ENCODE measurements at regions not wholly inside any gene's neighbourhood (a gene's known extent, or its start where the extent isn't known, plus 50 kb on each side); places are given as distances from the start of the nearest gene placed in this dataset.
"Not testable (repeated sequence)": the region's sequence is repeated elsewhere in the genome, so short reads cannot be mapped to it uniquely, and the experiment has no call there.

DNA sequence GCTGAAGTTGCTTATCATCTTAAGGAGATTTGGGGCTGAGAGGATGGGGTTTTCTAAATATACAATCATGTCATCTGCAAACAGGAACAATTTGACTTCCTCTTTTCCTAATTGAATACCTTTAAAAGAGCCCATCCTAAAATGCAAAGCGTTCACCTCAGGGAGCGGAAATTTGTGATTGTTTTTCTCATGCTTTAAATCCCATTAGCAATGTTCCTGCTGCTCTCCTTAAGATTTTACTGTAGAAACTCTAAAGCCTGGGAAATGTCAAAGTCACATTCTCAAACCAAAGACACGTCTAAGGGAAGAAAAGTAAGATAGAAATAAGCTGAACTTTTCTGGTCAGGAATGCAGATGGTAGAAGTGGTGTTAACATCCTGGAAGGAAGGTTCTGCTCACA lies 285.8 kb upstream of the MAP2 start:
- no peak for TF ChIP-seq POLR2A (IDR thresholded peaks at IDR 0.05)
- TF ChIP-seq, protein P1, sequence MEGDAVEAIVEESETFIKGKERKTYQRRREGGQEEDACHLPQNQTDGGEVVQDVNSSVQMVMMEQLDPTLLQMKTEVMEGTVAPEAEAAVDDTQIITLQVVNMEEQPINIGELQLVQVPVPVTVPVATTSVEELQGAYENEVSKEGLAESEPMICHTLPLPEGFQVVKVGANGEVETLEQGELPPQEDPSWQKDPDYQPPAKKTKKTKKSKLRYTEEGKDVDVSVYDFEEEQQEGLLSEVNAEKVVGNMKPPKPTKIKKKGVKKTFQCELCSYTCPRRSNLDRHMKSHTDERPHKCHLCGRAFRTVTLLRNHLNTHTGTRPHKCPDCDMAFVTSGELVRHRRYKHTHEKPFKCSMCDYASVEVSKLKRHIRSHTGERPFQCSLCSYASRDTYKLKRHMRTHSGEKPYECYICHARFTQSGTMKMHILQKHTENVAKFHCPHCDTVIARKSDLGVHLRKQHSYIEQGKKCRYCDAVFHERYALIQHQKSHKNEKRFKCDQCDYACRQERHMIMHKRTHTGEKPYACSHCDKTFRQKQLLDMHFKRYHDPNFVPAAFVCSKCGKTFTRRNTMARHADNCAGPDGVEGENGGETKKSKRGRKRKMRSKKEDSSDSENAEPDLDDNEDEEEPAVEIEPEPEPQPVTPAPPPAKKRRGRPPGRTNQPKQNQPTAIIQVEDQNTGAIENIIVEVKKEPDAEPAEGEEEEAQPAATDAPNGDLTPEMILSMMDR (IDR thresholded peaks at IDR 0.05): no peak
- Histone ChIP-seq H3K27ac (no peak overlapping the region), H3K4me1 (no peaks in the 10 kb centered on the region), H3K36me3 (no peaks in the 10 kb centered on the region), H3K27me3 (no peaks in the 10 kb centered on the region), H3K4me3 (replicated peaks in 1 of 3) (no peak overlapping the region), H3K9me3 (no peaks in the 10 kb centered on the region)
- intact Hi-C loops (cut with DNase I): no loop called here
- whole genome bisulfite sequencing, 2 donors: 48 to 52% methylated on average over 3 of the region's 3 CpGs
- no peak for DNase-seq

DNA sequence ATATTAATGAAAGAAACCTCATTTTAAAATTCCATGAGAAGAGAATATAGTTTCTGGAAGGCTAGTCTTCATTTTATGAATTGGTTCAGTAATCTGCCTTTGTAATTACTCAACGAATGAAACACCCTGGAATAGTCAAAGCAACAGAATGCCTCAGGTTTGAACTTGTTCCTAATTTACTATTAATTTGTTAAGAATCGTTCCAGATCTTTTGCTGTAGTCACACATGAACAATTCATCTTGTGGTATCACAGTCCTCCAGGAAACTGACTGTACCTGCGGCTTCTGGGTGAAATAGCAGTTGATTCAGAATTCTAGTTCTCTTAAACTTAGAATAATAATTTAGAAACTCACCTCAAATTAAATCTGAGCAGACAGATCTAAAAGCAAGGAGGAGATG lies 282.7 kb upstream of the MAP2 start:
- Histone ChIP-seq H3K4me1 (no peaks in the 10 kb centered on the region), H3K4me3 (replicated peaks in 1 of 3) (no peak overlapping the region), H3K36me3 (no peaks in the 10 kb centered on the region), H3K27me3 (no peaks in the 10 kb centered on the region), H3K9me3 (no peaks in the 10 kb centered on the region), H3K27ac (no peak overlapping the region)
- TF ChIP-seq POLR2A (IDR thresholded peaks at IDR 0.05): no peak
- TF ChIP-seq, protein P1 (IDR thresholded peaks at IDR 0.05): no peak
- intact Hi-C loops (cut with DNase I): no loop called here
- DNase-seq: no peak
- 58 to 71% methylated on average over 3 of the region's 3 CpGs for WGBS, 2 donors

DNA sequence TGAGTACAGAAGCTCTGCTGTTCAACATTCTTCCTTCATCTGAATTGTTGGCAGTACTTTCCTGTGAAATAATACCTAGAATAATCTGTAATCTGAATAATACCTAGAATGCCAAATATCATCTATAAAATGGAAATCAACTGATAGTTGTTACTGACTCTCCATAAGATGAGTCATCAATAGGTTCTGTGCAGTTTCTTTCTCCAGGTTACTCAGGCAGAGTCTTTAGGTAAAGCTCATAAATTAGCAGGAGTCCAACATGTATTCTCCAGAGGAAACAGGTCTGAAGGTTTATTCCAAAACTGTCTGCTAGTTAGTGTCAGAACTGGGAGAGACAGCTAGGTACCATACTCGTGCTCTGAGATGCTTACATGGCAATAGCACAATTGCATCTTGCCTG lies 282.0 kb upstream of the MAP2 start:
- 83 to 92% methylated on average over 1 of the region's 1 CpG for WGBS, 2 donors
- no peak for TF ChIP-seq POLR2A (IDR thresholded peaks at IDR 0.05)
- TF ChIP-seq, protein P1 (IDR thresholded peaks at IDR 0.05): no peak
- Histone ChIP-seq H3K27ac (no peak overlapping the region), H3K27me3 (no peaks in the 10 kb centered on the region), H3K9me3 (no peaks in the 10 kb centered on the region), H3K4me1 (no peaks in the 10 kb centered on the region), H3K4me3 (replicated peaks in 1 of 3) (no peak overlapping the region), H3K36me3 (no peaks in the 10 kb centered on the region)
- no peak for DNase-seq
- intact Hi-C loops (cut with DNase I): no loop called here

DNA sequence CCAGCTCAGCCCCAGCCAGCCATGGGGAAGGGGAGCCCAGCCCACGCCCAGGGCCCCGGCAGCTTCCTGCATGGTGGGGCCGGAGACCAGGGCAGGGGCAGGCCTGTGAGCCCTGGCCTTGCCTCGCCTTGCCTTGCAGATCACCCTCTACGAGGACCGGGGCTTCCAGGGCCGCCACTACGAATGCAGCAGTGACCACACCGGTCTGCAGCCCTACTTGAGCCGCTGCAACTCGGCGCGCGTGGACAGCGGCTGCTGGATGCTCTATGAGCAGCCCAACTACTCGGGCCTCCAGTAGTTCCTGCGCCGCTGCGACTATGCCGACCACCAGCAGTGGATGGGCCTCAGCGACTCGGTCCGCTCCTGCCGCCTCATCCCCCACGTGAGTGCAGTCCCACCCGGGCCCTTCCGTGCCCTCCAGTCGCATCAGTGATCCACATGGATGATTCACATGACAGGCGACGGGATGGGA lies 278.6 kb upstream of the MAP2 start:
- 92 to 96% methylated on average over 17 to 22 of the region's 30 CpGs for WGBS, 2 donors
- H3K4me1 ChIP-seq; DNase-seq; intact Hi-C loops (cut with DNase I); H3K4me3 ChIP-seq (replicated peaks in 1 of 3); H3K9me3 ChIP-seq; H3K36me3 ChIP-seq; H3K27me3 ChIP-seq; H3K27ac ChIP-seq: not testable (repeated sequence)

DNA sequence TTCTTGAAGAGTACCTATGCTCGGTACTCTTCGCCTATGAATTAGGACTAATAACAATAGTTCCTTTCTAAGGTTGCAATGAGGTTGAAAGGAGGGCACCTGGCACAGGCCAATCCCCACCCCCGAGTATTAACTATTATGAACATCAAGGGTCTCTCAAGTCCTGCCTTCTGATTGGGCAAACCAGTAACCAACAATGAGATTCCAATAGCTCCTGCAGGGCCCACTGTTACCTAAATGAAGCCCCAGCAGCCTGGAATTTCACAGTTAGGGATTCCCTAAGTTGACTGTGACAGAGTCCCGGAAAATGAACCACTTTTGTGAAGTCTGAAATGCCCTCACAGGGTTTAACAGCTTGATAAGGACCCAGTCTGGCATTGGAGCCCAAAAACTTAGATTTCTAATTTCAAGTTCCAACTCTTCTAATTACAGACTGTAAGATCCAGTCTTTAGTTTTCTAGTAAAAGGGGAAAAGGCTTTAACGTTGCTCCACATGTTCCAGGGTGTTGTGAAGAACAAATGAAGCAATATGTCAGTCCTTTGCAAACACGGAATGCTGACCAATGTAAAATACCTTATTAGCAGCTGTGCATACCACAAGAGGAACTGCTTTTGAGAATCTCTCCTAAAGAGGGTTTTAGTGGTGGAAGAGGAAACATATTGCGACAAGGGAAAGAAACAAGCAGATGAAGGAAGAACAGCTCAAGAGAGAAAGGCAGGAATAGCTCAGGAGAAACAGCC lies 277.7 kb upstream of the MAP2 start:
- intact Hi-C loops (cut with DNase I): no loop called here
- WGBS, 2 donors: 61 to 73% methylated on average over 7 of the region's 7 CpGs
- Histone ChIP-seq H3K4me1 (no peaks in the 10 kb centered on the region), H3K36me3 (no peaks in the 10 kb centered on the region), H3K27me3 (no peaks in the 10 kb centered on the region), H3K4me3 (replicated peaks in 1 of 3) (no peak overlapping the region), H3K27ac (no peak overlapping the region), H3K9me3 (no peaks in the 10 kb centered on the region)
- DNase-seq: no peak
- TF ChIP-seq, protein P1 (IDR thresholded peaks at IDR 0.05): no peak
- TF ChIP-seq POLR2A (IDR thresholded peaks at IDR 0.05): no peak
